SK-N-SH (cell line): ENCODE measurements at regions not wholly inside any gene's neighbourhood (a gene's known extent, or its start where the extent isn't known, plus 50 kb on each side); places are given as distances from the start of the nearest gene placed in this dataset.

ENCODE experiments used
- CTCF ChIA-PET: fragments of 300-600, 350-600 bp; formaldehyde crosslinking; extraction: SDS; loops from one replicate; lab custom pipeline; 2021; lab: Yijun Ruan, JAX
- POLR2A ChIA-PET: fragments of 350-600 bp; sonication (Branson Sonifier 250); formaldehyde crosslinking; extraction: SDS; loops from one replicate; lab custom pipeline; 2020; ENCODE audit warnings: antibody characterized with exemption, inconsistent platforms; lab: Yijun Ruan, JAX
- DNase-seq: peaks from one replicate; pipeline ENCODE4 v3.0.0; 2012
- H2AFZ ChIP-seq: fragments of 200-600 bp; sonication (generic); 2 replicates; pipeline ENCODE4 v1.8.1; 2016; ENCODE audit warnings: antibody characterized with exemption, mild to moderate bottlenecking, low read depth
- H3F3A ChIP-seq: fragments of 200-600 bp; sonication (generic); replicated peaks from 2 replicates; pipeline ENCODE3; 2016; ENCODE audit warnings: antibody characterized with exemption, mild to moderate bottlenecking; ENCODE audit not compliant: insufficient read depth
- H3K27ac ChIP-seq, 2 experiments: fragments of 200-500 bp in 1 of 2; fragments of 200-600 bp in 1 of 2; sonication (Bioruptor generic) in 1 of 2; sonication (generic), shearing (Covaris generic) in 1 of 2; 2 replicates each; pipeline versions ENCODE4 v1.5.1 to v1.6.1; 2014 to 2016; ENCODE audit warnings: low read depth in 2 of 2, inconsistent platforms in 1 of 2, low read length in 1 of 2, mild to moderate bottlenecking in 1 of 2, mixed read lengths in 1 of 2
- H3K27me3 ChIP-seq: fragments of 200-600 bp; sonication (generic), shearing (Covaris generic); 2 replicates; pipeline ENCODE4 v1.6.1; 2016; ENCODE audit warnings: mixed run types; ENCODE audit not compliant: insufficient read depth
- H3K36me3 ChIP-seq, 2 experiments: fragments of 200-500 bp in 1 of 2; fragments of 200-600 bp in 1 of 2; sonication (Bioruptor generic) in 1 of 2; sonication (generic) in 1 of 2; replicated peaks in 1 of 2; 2 replicates each; pipeline versions ENCODE3 to v1.5.1; 2014 to 2016; ENCODE audit warnings: low read length in 1 of 2, mild to moderate bottlenecking in 1 of 2; ENCODE audit not compliant: insufficient read depth in 2 of 2, control insufficient read depth in 1 of 2
- H3K4me1 ChIP-seq, 2 experiments: fragments of 200-500 bp in 1 of 2; fragments of 200-600 bp in 1 of 2; sonication (Bioruptor generic) in 1 of 2; sonication (generic), shearing (Covaris generic) in 1 of 2; 2 replicates each; pipeline versions ENCODE4 v1.5.1 to v1.6.1; 2014 to 2016; ENCODE audit warnings: low read depth in 1 of 2, low read length in 1 of 2, mixed run types in 1 of 2; ENCODE audit not compliant: insufficient read depth in 2 of 2, control insufficient read depth in 1 of 2
- H3K4me2 ChIP-seq: fragments of 200-600 bp; sonication (generic), shearing (Covaris generic); 2 replicates; pipeline ENCODE4 v1.6.1; 2017; ENCODE audit warnings: mixed run types
- H3K4me3 ChIP-seq, 2 experiments: fragments of 200-500 bp in 1 of 2; fragments of 200-600 bp in 1 of 2; sonication (Bioruptor generic) in 1 of 2; sonication (generic), shearing (Covaris generic) in 1 of 2; 2 replicates each; pipeline versions ENCODE4 v1.5.1 to v1.8.1; 2014 to 2016; ENCODE audit warnings: low read depth in 2 of 2, inconsistent platforms in 1 of 2, low read length in 1 of 2, mild to moderate bottlenecking in 1 of 2, mixed read lengths in 1 of 2, moderate library complexity in 1 of 2
- H3K79me2 ChIP-seq: fragments of 200-600 bp; sonication (generic); 2 replicates; pipeline ENCODE4 v1.8.1; 2017; ENCODE audit warnings: mild to moderate bottlenecking; ENCODE audit not compliant: insufficient read depth
- H3K9ac ChIP-seq: fragments of 200-600 bp; sonication (generic); 2 replicates; pipeline ENCODE4 v1.6.1; 2017; ENCODE audit warnings: mixed run types
- H3K9me2 ChIP-seq: fragments of 200-600 bp; sonication (generic); 2 replicates; pipeline ENCODE4 v1.6.1; 2017; ENCODE audit warnings: mixed run types
- H3K9me3 ChIP-seq: fragments of 200-600 bp; sonication (generic); 2 replicates; pipeline ENCODE4 v1.6.1; 2017; ENCODE audit warnings: mixed run types, mild to moderate bottlenecking, moderate library complexity
- H4K20me1 ChIP-seq: fragments of 200-600 bp; sonication (generic); 2 replicates; pipeline ENCODE4 v1.6.1; 2017; ENCODE audit warnings: mild to moderate bottlenecking, mixed run types; ENCODE audit not compliant: insufficient read depth
- ELF1 ChIP-seq: IDR thresholded peaks from 2 replicates; pipeline ENCODE4 v1.4.0; 2012
- FOSL2 ChIP-seq: IDR thresholded peaks from 2 replicates; pipeline ENCODE4 v1.4.0; 2012; ENCODE audit warnings: low read depth, mild to moderate bottlenecking, moderate library complexity, borderline replicate concordance
- FOXJ3 ChIP-seq: sonication (generic); formaldehyde crosslinking; IDR thresholded peaks from 2 replicates; pipeline ENCODE4 v1.5.1; 2020; ENCODE audit warnings: mild to moderate bottlenecking, missing genetic modification reagents
- FOXM1 ChIP-seq: IDR thresholded peaks from 2 replicates; pipeline ENCODE4 v1.4.0; 2012; ENCODE audit warnings: low read depth, mild to moderate bottlenecking
- JUND ChIP-seq: IDR thresholded peaks from 2 replicates; pipeline ENCODE4 v1.4.0; 2012
- NFIC ChIP-seq: IDR thresholded peaks from 2 replicates; pipeline ENCODE4 v1.4.0; 2012; ENCODE audit warnings: borderline replicate concordance
- POLR2AphosphoS5 ChIP-seq: IDR thresholded peaks from 2 replicates; pipeline ENCODE4 v1.6.1; 2012; ENCODE audit warnings: low read depth, low read length
- RFX5 ChIP-seq: IDR thresholded peaks from 2 replicates; pipeline ENCODE4 v1.6.1; 2012; ENCODE audit warnings: mild to moderate bottlenecking, improper control_type of control experiment, low read length
- SIN3A ChIP-seq: IDR thresholded peaks from 2 replicates; pipeline ENCODE4 v1.6.1; 2012; ENCODE audit warnings: low read depth, mild to moderate bottlenecking, low read length, moderate library complexity, borderline replicate concordance
- TAF1 ChIP-seq: IDR thresholded peaks from 2 replicates; pipeline ENCODE4 v1.6.1; 2012; ENCODE audit warnings: low read depth, mild to moderate bottlenecking, low read length, moderate library complexity, borderline replicate concordance
- TF ChIP-seq, protein P1 (sequence below): fragments of 150-350 bp; IDR thresholded peaks from 2 replicates; pipeline ENCODE4 v1.6.1; 2016; ENCODE audit warnings: mild to moderate bottlenecking, low read depth, low read length
- TF ChIP-seq, protein P2 (sequence below): IDR thresholded peaks from 2 replicates; pipeline ENCODE4 v1.4.0; 2012; ENCODE audit warnings: low read depth, borderline replicate concordance
- TF ChIP-seq, protein P3 (sequence below): IDR thresholded peaks from 2 replicates; pipeline ENCODE4; 2012
- TF ChIP-seq, protein P4 (sequence below): fragments of 200-600 bp; sonication (generic); IDR thresholded peaks from 2 replicates; pipeline ENCODE4 v1.6.1; 2017; ENCODE audit warnings: antibody characterized with exemption, mild to moderate bottlenecking, moderate library complexity
- TF ChIP-seq, protein P5 (sequence below): IDR thresholded peaks from 2 replicates; pipeline ENCODE4 v1.4.0; 2012; ENCODE audit warnings: low read depth, borderline replicate concordance
- TF ChIP-seq, protein P6 (sequence below): IDR thresholded peaks from 2 replicates; pipeline ENCODE4 v1.4.0; 2012; ENCODE audit warnings: low read depth
- TF ChIP-seq, protein P7 (sequence below): IDR thresholded peaks from 2 replicates; pipeline ENCODE4 v1.6.1; 2012; ENCODE audit warnings: mild to moderate bottlenecking, low read depth, low read length, moderate library complexity

DNA sequence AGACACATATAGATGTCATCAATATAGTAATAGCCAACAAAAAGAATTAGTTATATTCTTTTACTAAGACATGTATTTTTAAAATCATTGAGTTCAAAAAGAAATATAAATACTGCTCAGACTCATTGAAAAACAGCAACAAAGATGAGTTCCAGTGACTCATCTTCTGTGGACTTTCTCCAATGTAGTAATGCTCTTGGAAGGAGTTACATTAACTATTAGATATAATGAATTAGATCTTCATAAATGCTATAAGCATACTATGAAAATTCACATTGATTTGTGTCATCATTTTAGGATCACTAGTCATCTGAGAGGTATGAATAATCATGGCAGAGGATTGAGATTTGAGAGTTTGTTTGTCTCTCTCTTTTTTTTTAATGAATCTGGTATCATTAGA, 547.8 kb upstream of the PCDH7 start:
- Histone ChIP-seq H3K4me1 (no peaks in the 10 kb centered on the region), H2AFZ (no peak overlapping the region), H3K9me2 (no peaks in the 10 kb centered on the region), H3K79me2 (no peaks in the 10 kb centered on the region), H3K27me3 (no peaks in the 10 kb centered on the region), H3K9me3 (no peaks in the 10 kb centered on the region), H3K27ac (no peak overlapping the region), H4K20me1 (no peaks in the 10 kb centered on the region), H3K36me3 (no peaks in the 10 kb centered on the region), H3F3A (no peaks in the 10 kb centered on the region), H3K4me2 (no peak overlapping the region), H3K4me3 (no peak overlapping the region), H3K9ac (no peak overlapping the region)
- POLR2A ChIA-PET: no interaction called here
- no peak for TF ChIP-seq RFX5
- TF ChIP-seq NFIC: no peak
- TF ChIP-seq, protein P1, sequence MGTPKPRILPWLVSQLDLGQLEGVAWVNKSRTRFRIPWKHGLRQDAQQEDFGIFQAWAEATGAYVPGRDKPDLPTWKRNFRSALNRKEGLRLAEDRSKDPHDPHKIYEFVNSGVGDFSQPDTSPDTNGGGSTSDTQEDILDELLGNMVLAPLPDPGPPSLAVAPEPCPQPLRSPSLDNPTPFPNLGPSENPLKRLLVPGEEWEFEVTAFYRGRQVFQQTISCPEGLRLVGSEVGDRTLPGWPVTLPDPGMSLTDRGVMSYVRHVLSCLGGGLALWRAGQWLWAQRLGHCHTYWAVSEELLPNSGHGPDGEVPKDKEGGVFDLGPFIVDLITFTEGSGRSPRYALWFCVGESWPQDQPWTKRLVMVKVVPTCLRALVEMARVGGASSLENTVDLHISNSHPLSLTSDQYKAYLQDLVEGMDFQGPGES: no peak
- no peak for TF ChIP-seq POLR2AphosphoS5
- TF ChIP-seq, protein P2, sequence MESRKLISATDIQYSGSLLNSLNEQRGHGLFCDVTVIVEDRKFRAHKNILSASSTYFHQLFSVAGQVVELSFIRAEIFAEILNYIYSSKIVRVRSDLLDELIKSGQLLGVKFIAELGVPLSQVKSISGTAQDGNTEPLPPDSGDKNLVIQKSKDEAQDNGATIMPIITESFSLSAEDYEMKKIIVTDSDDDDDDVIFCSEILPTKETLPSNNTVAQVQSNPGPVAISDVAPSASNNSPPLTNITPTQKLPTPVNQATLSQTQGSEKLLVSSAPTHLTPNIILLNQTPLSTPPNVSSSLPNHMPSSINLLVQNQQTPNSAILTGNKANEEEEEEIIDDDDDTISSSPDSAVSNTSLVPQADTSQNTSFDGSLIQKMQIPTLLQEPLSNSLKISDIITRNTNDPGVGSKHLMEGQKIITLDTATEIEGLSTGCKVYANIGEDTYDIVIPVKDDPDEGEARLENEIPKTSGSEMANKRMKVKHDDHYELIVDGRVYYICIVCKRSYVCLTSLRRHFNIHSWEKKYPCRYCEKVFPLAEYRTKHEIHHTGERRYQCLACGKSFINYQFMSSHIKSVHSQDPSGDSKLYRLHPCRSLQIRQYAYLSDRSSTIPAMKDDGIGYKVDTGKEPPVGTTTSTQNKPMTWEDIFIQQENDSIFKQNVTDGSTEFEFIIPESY: no peak
- TF ChIP-seq, protein P3, sequence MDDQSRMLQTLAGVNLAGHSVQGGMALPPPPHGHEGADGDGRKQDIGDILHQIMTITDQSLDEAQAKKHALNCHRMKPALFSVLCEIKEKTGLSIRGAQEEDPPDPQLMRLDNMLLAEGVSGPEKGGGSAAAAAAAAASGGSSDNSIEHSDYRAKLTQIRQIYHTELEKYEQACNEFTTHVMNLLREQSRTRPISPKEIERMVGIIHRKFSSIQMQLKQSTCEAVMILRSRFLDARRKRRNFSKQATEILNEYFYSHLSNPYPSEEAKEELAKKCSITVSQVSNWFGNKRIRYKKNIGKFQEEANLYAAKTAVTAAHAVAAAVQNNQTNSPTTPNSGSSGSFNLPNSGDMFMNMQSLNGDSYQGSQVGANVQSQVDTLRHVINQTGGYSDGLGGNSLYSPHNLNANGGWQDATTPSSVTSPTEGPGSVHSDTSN: no peak
- no peak for TF ChIP-seq FOSL2
- TF ChIP-seq, protein P4, sequence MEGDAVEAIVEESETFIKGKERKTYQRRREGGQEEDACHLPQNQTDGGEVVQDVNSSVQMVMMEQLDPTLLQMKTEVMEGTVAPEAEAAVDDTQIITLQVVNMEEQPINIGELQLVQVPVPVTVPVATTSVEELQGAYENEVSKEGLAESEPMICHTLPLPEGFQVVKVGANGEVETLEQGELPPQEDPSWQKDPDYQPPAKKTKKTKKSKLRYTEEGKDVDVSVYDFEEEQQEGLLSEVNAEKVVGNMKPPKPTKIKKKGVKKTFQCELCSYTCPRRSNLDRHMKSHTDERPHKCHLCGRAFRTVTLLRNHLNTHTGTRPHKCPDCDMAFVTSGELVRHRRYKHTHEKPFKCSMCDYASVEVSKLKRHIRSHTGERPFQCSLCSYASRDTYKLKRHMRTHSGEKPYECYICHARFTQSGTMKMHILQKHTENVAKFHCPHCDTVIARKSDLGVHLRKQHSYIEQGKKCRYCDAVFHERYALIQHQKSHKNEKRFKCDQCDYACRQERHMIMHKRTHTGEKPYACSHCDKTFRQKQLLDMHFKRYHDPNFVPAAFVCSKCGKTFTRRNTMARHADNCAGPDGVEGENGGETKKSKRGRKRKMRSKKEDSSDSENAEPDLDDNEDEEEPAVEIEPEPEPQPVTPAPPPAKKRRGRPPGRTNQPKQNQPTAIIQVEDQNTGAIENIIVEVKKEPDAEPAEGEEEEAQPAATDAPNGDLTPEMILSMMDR: no peak
- TF ChIP-seq FOXM1: no peak
- TF ChIP-seq ELF1: no peak
- TF ChIP-seq FOXJ3 (CRISPR knock-in tag): no peak
- TF ChIP-seq, protein P5, sequence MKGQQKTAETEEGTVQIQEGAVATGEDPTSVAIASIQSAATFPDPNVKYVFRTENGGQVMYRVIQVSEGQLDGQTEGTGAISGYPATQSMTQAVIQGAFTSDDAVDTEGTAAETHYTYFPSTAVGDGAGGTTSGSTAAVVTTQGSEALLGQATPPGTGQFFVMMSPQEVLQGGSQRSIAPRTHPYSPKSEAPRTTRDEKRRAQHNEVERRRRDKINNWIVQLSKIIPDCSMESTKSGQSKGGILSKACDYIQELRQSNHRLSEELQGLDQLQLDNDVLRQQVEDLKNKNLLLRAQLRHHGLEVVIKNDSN: no peak
- TF ChIP-seq SIN3A: no peak
- no peak for TF ChIP-seq TAF1
- TF ChIP-seq JUND: no peak
- TF ChIP-seq, protein P6, sequence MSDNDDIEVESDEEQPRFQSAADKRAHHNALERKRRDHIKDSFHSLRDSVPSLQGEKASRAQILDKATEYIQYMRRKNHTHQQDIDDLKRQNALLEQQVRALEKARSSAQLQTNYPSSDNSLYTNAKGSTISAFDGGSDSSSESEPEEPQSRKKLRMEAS: no peak
- TF ChIP-seq, protein P7, sequence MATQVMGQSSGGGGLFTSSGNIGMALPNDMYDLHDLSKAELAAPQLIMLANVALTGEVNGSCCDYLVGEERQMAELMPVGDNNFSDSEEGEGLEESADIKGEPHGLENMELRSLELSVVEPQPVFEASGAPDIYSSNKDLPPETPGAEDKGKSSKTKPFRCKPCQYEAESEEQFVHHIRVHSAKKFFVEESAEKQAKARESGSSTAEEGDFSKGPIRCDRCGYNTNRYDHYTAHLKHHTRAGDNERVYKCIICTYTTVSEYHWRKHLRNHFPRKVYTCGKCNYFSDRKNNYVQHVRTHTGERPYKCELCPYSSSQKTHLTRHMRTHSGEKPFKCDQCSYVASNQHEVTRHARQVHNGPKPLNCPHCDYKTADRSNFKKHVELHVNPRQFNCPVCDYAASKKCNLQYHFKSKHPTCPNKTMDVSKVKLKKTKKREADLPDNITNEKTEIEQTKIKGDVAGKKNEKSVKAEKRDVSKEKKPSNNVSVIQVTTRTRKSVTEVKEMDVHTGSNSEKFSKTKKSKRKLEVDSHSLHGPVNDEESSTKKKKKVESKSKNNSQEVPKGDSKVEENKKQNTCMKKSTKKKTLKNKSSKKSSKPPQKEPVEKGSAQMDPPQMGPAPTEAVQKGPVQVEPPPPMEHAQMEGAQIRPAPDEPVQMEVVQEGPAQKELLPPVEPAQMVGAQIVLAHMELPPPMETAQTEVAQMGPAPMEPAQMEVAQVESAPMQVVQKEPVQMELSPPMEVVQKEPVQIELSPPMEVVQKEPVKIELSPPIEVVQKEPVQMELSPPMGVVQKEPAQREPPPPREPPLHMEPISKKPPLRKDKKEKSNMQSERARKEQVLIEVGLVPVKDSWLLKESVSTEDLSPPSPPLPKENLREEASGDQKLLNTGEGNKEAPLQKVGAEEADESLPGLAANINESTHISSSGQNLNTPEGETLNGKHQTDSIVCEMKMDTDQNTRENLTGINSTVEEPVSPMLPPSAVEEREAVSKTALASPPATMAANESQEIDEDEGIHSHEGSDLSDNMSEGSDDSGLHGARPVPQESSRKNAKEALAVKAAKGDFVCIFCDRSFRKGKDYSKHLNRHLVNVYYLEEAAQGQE: no peak
- CTCF ChIA-PET: no interaction called here
- DNase-seq: no peak
